ENCODE measurements at regions not wholly inside any gene's neighbourhood (a gene's known extent, or its start where the extent isn't known, plus 50 kb on each side); places are given as distances from the start of the nearest gene placed in this dataset.

DNA sequence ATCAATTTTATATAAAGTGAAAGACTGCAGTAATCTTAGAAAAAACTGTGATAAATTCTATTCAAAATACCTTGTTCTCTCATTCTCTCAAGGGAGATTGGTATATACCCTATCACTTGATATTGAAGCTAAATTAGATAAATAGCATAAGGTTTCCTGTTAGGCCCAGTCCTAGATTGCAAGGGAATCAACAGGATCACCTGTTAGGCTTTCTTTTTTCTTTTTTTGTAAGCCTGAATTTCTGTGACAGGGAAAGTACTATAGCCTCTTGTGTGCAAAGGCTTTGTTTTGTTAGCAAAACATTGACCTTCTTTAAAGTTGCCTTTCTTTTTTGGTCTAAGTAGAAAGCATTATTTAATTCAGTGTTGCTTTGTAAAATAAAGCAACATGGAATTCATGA lies 100.0 kb downstream of the HAUS1 start:
- no peak for TF ChIP-seq EZH2phosphoT487 (IDR thresholded peaks at IDR 0.05; ENCODE audit: low read depth)
- TF ChIP-seq, protein P1, sequence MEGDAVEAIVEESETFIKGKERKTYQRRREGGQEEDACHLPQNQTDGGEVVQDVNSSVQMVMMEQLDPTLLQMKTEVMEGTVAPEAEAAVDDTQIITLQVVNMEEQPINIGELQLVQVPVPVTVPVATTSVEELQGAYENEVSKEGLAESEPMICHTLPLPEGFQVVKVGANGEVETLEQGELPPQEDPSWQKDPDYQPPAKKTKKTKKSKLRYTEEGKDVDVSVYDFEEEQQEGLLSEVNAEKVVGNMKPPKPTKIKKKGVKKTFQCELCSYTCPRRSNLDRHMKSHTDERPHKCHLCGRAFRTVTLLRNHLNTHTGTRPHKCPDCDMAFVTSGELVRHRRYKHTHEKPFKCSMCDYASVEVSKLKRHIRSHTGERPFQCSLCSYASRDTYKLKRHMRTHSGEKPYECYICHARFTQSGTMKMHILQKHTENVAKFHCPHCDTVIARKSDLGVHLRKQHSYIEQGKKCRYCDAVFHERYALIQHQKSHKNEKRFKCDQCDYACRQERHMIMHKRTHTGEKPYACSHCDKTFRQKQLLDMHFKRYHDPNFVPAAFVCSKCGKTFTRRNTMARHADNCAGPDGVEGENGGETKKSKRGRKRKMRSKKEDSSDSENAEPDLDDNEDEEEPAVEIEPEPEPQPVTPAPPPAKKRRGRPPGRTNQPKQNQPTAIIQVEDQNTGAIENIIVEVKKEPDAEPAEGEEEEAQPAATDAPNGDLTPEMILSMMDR (IDR thresholded peaks at IDR 0.05; ENCODE audit: low read depth, low read length): no peak
- Histone ChIP-seq H3K27ac (ENCODE audit: low read length) (no peak overlapping the region), H3K36me3 (replicated peaks; ENCODE audit: low read depth, low read length) (no peaks in the 10 kb centered on the region), H3K4me2 (ENCODE audit: low read length) (no peak overlapping the region), H3K9me3 (ENCODE audit: insufficient read depth, low read length) (no peaks in the 10 kb centered on the region), H3K4me3 (ENCODE audit: low read length) (no peak overlapping the region), H3K27me3 (ENCODE audit: low read depth, low read length) (no peaks in the 10 kb centered on the region), H3K9ac (ENCODE audit: low read length) (no peak overlapping the region), H3K79me2 (ENCODE audit: low read length) (peaks cover 100% of the 10 kb centered on the region), H4K20me1 (ENCODE audit: insufficient read depth, low read length) (peaks cover 93% of the 10 kb centered on the region), H2AFZ (ENCODE audit: low read depth, low read length) (no peak overlapping the region), H3K4me1 (ENCODE audit: low read length) (no peaks in the 10 kb centered on the region)

DNA sequence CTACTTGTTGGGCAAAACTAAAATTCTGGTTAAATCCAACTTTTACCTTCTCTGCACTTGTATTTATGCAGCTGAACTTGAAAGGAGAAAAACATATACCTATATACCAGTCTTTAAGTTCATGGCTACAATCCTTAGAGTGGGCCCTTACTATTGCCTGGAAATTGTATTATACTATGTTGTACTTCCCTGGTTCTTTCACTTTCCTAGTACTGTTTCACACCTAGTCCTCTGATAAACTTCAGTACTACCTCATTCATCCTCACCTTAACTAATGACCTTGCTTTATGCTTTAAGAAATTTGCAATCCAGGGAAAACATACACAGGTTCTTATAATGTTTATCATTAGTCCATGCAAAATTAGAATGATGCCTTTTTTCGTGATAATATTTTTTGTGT lies 103.8 kb downstream of the HAUS1 start:
- no peaks in the 10 kb centered on the region for H3K9me3 ChIP-seq (ENCODE audit: insufficient read depth, low read length)
- H4K20me1 ChIP-seq (ENCODE audit: insufficient read depth, low read length): peaks cover 95% of the 10 kb centered on the region
- peaks cover 16% of the 10 kb centered on the region for H3K4me1 ChIP-seq (ENCODE audit: low read length)
- H3K4me2 ChIP-seq (ENCODE audit: low read length): no peak overlapping the region
- no peak overlapping the region for H3K27ac ChIP-seq (ENCODE audit: low read length)
- peaks cover 100% of the 10 kb centered on the region for H3K79me2 ChIP-seq (ENCODE audit: low read length)
- TF ChIP-seq, protein P1 (IDR thresholded peaks at IDR 0.05; ENCODE audit: low read depth, low read length): no peak
- TF ChIP-seq EZH2phosphoT487 (IDR thresholded peaks at IDR 0.05; ENCODE audit: low read depth): no peak
- no peak overlapping the region for H2AFZ ChIP-seq (ENCODE audit: low read depth, low read length)
- no peak overlapping the region for H3K9ac ChIP-seq (ENCODE audit: low read length)
- no peaks in the 10 kb centered on the region for H3K27me3 ChIP-seq (ENCODE audit: low read depth, low read length)
- no peak overlapping the region for H3K4me3 ChIP-seq (ENCODE audit: low read length)
- peaks cover 4% of the 10 kb centered on the region for H3K36me3 ChIP-seq (replicated peaks; ENCODE audit: low read depth, low read length)

DNA sequence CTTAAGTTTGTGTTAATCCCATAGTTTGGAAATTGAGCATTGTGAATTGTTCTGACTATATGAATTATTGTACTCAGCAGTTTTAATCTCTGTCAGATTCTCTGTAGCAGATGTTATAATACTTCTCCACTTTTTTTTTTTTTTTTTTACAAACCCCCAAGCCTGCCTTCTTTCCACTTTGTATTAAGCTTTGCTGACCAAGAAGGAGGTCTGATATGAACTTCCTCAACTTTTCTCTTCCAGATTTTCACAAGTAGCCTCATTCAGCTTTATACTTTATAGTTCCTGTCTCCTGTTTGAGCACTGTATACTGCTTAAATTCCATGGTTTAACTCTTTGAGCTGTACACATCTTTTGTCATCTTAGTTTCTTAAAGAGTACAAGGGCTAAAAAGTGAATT lies 105.0 kb downstream of the HAUS1 start:
- Histone ChIP-seq H3K79me2 (ENCODE audit: low read length) (peaks cover 100% of the 10 kb centered on the region), H3K4me1 (ENCODE audit: low read length) (peaks cover 16% of the 10 kb centered on the region), H3K27me3 (ENCODE audit: low read depth, low read length) (no peaks in the 10 kb centered on the region), H3K36me3 (replicated peaks; ENCODE audit: low read depth, low read length) (peaks cover 4% of the 10 kb centered on the region), H4K20me1 (ENCODE audit: insufficient read depth, low read length) (peaks cover 92% of the 10 kb centered on the region), H3K4me2 (ENCODE audit: low read length) (no peak overlapping the region), H3K27ac (ENCODE audit: low read length) (no peak overlapping the region), H3K9ac (ENCODE audit: low read length) (no peak overlapping the region), H3K4me3 (ENCODE audit: low read length) (no peak overlapping the region), H2AFZ (ENCODE audit: low read depth, low read length) (no peak overlapping the region), H3K9me3 (ENCODE audit: insufficient read depth, low read length) (no peaks in the 10 kb centered on the region)
- TF ChIP-seq EZH2phosphoT487 (IDR thresholded peaks at IDR 0.05; ENCODE audit: low read depth): no peak
- TF ChIP-seq, protein P1 (IDR thresholded peaks at IDR 0.05; ENCODE audit: low read depth, low read length): no peak

DNA sequence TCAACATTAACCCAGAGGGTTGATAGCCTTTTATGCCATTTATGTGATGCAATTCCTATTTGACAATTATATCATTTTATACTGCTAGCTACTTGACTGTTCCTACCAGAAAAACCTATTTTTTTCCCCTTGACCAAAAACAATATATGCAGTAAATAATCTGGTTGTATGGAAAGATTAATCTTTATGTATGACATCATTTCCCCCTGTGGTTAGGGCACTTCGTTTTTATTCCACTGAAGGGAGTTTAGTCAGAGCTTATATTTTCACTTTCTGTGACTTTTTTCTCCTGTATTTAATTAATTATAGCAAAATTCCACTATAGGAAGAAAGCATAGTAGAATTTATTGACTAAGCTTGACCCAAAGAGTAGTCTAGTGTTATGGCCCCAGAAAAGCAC lies 107.6 kb downstream of the HAUS1 start:
- Histone ChIP-seq H4K20me1 (ENCODE audit: insufficient read depth, low read length) (peaks cover 93% of the 10 kb centered on the region), H3K4me1 (ENCODE audit: low read length) (peaks cover 16% of the 10 kb centered on the region), H3K79me2 (ENCODE audit: low read length) (peaks cover 100% of the 10 kb centered on the region), H3K9me3 (ENCODE audit: insufficient read depth, low read length) (no peaks in the 10 kb centered on the region), H3K36me3 (replicated peaks; ENCODE audit: low read depth, low read length) (peaks cover 14% of the 10 kb centered on the region), H3K9ac (ENCODE audit: low read length) (no peak overlapping the region), H3K27ac (ENCODE audit: low read length) (peak overlapping the region; percentile 5; the same call in 1 of the 2 replicates), H3K27me3 (ENCODE audit: low read depth, low read length) (no peaks in the 10 kb centered on the region), H3K4me2 (ENCODE audit: low read length) (peak overlapping the region; percentile 13), H2AFZ (ENCODE audit: low read depth, low read length) (no peak overlapping the region), H3K4me3 (ENCODE audit: low read length) (no peak overlapping the region)
- TF ChIP-seq EZH2phosphoT487 (IDR thresholded peaks at IDR 0.05; ENCODE audit: low read depth): no peak
- TF ChIP-seq, protein P1 (IDR thresholded peaks at IDR 0.05; ENCODE audit: low read depth, low read length): no peak

Measured in OCI-LY3 (cell line).